C4-2B (cell line): ENCODE measurements at regions not wholly inside any gene's neighbourhood (a gene's known extent, or its start where the extent isn't known, plus 50 kb on each side); places are given as distances from the start of the nearest gene placed in this dataset.

Experiments used
- CTCF ChIP-seq: fragments of 450-650 bp; conservative IDR thresholded peaks from 2 replicates; pipeline ENCODE4 v1.5.1; 2017; ENCODE audit warnings: mild to moderate bottlenecking
- ZFX ChIP-seq: fragments of 450-650 bp; IDR thresholded peaks from 2 replicates; pipeline ENCODE4 v1.6.1; 2017

- TF ChIP-seq CTCF (no peak), ZFX (no peak)
These were observed 164.8 kb upstream of the NBEA start for GRCh38 chr13:34777089-34777913.
